HEK293 (cell line): ENCODE measurements at regions not wholly inside any gene's neighbourhood (a gene's known extent, or its start where the extent isn't known, plus 50 kb on each side); places are given as distances from the start of the nearest gene placed in this dataset.
A peak's percentile ranks its signal among the peaks of the same experiment; 100 is the strongest.

Experiments
- CTCF ChIA-PET: fragments of 350-600 bp; formaldehyde crosslinking; extraction: SDS; loops from one replicate; lab custom pipeline; 2021; ENCODE audit warnings: antibody characterized with exemption; lab: Yijun Ruan, JAX
- POLR2A ChIA-PET: fragments of 300-600 bp; formaldehyde crosslinking; extraction: SDS; loops from one replicate; lab custom pipeline; 2020; ENCODE audit warnings: antibody characterized with exemption, inconsistent platforms; lab: Yijun Ruan, JAX
- H3K27ac ChIP-seq: fragments of 200-500 bp; sonication (Bioruptor generic); 2 replicates; pipeline ENCODE4 v1.5.1; 2014; ENCODE audit warnings: low read depth, low read length, control low read depth, inconsistent platforms; ENCODE audit errors: extremely low read depth
- H3K36me3 ChIP-seq, 2 experiments: fragments of 200-500 bp in 1 of 2; sonication (Bioruptor generic) in 1 of 2; 1 replicate in 1 of 2; 2 replicates in 1 of 2; pipeline ENCODE4 v1.5.1; 2014 to 2017; ENCODE audit warnings: inconsistent platforms in 2 of 2, low read length in 2 of 2; ENCODE audit not compliant: control insufficient read depth in 2 of 2, insufficient read depth in 1 of 2
- H3K4me1 ChIP-seq: fragments of 200-500 bp; sonication (Bioruptor generic); 2 replicates; pipeline ENCODE4 v1.5.1; 2014; ENCODE audit warnings: mild to moderate bottlenecking, low read length, inconsistent platforms; ENCODE audit not compliant: control insufficient read depth, insufficient read depth
- H3K4me3 ChIP-seq: 2 replicates; pipeline ENCODE4 v1.5.1; 2011; ENCODE audit warnings: low read depth, mild to moderate bottlenecking, control low read depth, low read length, moderate library complexity
- H3K9me3 ChIP-seq: fragments of 200-500 bp; sonication (Bioruptor generic); 2 replicates; pipeline ENCODE4 v1.5.1; 2014; ENCODE audit warnings: low read depth, low read length, inconsistent platforms; ENCODE audit not compliant: control insufficient read depth, insufficient read depth
- KLF1 ChIP-seq: fragments of 450-650 bp; formaldehyde crosslinking; IDR thresholded peaks from 2 replicates; pipeline ENCODE4 v1.5.1; 2016; ENCODE audit warnings: missing biosample characterization, missing genetic modification characterization
- KLF8 ChIP-seq: fragments of 450-650 bp; formaldehyde crosslinking; IDR thresholded peaks from 2 replicates; pipeline ENCODE4 v1.5.1; 2016; ENCODE audit warnings: missing biosample characterization, missing genetic modification characterization
- KLF9 ChIP-seq: fragments of 450-650 bp; formaldehyde crosslinking; IDR thresholded peaks from 2 replicates; pipeline ENCODE4 v1.5.1; 2016; ENCODE audit warnings: missing biosample characterization, missing genetic modification characterization, low read depth
- SP3 ChIP-seq: fragments of 450-650 bp; formaldehyde crosslinking; IDR thresholded peaks from 2 replicates; pipeline ENCODE4 v1.5.1; 2016; ENCODE audit warnings: missing biosample characterization, missing genetic modification characterization
- WT1 ChIP-seq: fragments of 450-650 bp; formaldehyde crosslinking; IDR thresholded peaks from 2 replicates; pipeline ENCODE4 v1.5.1; 2016; ENCODE audit warnings: missing biosample characterization, missing genetic modification characterization
- ZBTB7A ChIP-seq: fragments of 450-650 bp; formaldehyde crosslinking; IDR thresholded peaks from 2 replicates; pipeline ENCODE4 v1.5.1; 2016; ENCODE audit warnings: low read depth, missing biosample characterization, missing genetic modification characterization
- ZFHX2 ChIP-seq: fragments of 450-650 bp; formaldehyde crosslinking; conservative IDR thresholded peaks from 2 replicates; pipeline ENCODE4 v1.5.1; 2016; ENCODE audit warnings: missing biosample characterization, missing genetic modification characterization
- ZIC2 ChIP-seq: fragments of 450-650 bp; formaldehyde crosslinking; IDR thresholded peaks from 2 replicates; pipeline ENCODE4 v1.5.1; 2016; ENCODE audit warnings: missing biosample characterization, missing genetic modification characterization
- ZNF133 ChIP-seq: fragments of 450-650 bp; formaldehyde crosslinking; IDR thresholded peaks from 2 replicates; pipeline ENCODE4 v1.5.1; 2016; ENCODE audit warnings: missing biosample characterization, missing genetic modification characterization
- ZNF184 ChIP-seq: fragments of 450-650 bp; IDR thresholded peaks from 2 replicates; pipeline ENCODE4 v1.5.1; 2018; ENCODE audit warnings: missing biosample characterization, mild to moderate bottlenecking, missing genetic modification characterization
- ZNF341 ChIP-seq: fragments of 450-650 bp; formaldehyde crosslinking; IDR thresholded peaks from 2 replicates; pipeline ENCODE4; 2016; ENCODE audit warnings: low read depth, missing biosample characterization, missing genetic modification characterization
- ZNF701 ChIP-seq: fragments of 450-650 bp; formaldehyde crosslinking; IDR thresholded peaks from 2 replicates; pipeline ENCODE4 v1.5.1; 2016; ENCODE audit warnings: missing biosample characterization, missing genetic modification characterization
- ZNF768 ChIP-seq: fragments of 450-650 bp; formaldehyde crosslinking; IDR thresholded peaks from 2 replicates; pipeline ENCODE4 v1.5.1; 2018; ENCODE audit warnings: missing biosample characterization, mild to moderate bottlenecking, missing genetic modification characterization
- TF ChIP-seq, protein P1 (sequence below): fragments of 450-650 bp; formaldehyde crosslinking; conservative IDR thresholded peaks from 2 replicates; pipeline ENCODE4 v1.5.1; 2016; ENCODE audit warnings: low read depth, missing biosample characterization, missing genetic modification characterization
- TF ChIP-seq, protein P2 (sequence below): fragments of 450-650 bp; formaldehyde crosslinking; IDR thresholded peaks from 2 replicates; pipeline ENCODE4 v1.5.1; 2016; ENCODE audit warnings: missing biosample characterization, missing genetic modification characterization
- TF ChIP-seq, protein P3 (sequence below): fragments of 450-650 bp; formaldehyde crosslinking; IDR thresholded peaks from 2 replicates; pipeline ENCODE4 v1.5.1; 2016; ENCODE audit warnings: missing biosample characterization, missing genetic modification characterization

DNA sequence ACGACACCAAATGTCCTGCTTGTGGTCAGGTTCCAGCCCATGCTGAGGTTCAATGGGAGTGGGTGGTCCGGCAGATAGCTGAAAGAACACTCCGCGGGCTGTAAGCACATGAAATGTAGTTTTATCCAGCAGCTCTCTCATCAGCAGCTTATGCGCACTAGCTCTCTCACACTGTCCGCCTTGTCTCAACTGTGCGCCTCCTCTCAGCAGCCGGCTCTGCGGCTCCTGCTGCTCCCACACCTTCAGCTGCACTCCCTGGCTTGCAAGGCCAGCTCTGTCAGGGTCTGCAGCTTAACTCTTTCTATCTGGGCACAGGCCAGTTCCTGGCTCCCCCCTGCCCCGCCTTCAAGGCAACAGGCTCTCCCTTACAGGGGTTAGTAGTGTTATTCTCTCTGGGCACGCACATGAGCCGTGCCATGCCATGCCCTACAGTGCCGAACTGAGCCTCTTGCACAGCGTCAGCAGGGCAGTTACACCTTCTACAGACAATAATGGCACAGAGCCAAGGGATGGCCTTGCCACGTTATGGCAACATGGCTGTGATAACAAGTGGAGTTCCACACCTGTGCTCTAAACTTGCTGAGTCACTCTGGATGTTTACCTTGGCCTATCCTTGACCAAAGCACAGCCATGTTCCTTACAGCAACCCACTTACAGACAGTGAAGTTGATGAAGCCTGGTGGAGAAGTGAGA is 84.0 kb upstream of the LRFN2 start:
- no peak overlapping the region for H3K4me3 ChIP-seq
- TF ChIP-seq ZNF768 (no peak), ZFHX2 (no peak), ZNF341 (tag by site-specific recombination) (no peak), ZBTB7A (no peak), KLF8 (tag by site-specific recombination) (no peak)
- TF ChIP-seq, protein P1, sequence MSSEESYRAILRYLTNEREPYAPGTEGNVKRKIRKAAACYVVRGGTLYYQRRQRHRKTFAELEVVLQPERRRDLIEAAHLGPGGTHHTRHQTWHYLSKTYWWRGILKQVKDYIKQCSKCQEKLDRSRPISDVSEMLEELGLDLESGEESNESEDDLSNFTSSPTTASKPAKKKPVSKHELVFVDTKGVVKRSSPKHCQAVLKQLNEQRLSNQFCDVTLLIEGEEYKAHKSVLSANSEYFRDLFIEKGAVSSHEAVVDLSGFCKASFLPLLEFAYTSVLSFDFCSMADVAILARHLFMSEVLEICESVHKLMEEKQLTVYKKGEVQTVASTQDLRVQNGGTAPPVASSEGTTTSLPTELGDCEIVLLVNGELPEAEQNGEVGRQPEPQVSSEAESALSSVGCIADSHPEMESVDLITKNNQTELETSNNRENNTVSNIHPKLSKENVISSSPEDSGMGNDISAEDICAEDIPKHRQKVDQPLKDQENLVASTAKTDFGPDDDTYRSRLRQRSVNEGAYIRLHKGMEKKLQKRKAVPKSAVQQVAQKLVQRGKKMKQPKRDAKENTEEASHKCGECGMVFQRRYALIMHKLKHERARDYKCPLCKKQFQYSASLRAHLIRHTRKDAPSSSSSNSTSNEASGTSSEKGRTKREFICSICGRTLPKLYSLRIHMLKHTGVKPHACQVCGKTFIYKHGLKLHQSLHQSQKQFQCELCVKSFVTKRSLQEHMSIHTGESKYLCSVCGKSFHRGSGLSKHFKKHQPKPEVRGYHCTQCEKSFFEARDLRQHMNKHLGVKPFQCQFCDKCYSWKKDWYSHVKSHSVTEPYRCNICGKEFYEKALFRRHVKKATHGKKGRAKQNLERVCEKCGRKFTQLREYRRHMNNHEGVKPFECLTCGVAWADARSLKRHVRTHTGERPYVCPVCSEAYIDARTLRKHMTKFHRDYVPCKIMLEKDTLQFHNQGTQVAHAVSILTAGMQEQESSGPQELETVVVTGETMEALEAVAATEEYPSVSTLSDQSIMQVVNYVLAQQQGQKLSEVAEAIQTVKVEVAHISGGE (tag by site-specific recombination), result no peak
- TF ChIP-seq, protein P2, sequence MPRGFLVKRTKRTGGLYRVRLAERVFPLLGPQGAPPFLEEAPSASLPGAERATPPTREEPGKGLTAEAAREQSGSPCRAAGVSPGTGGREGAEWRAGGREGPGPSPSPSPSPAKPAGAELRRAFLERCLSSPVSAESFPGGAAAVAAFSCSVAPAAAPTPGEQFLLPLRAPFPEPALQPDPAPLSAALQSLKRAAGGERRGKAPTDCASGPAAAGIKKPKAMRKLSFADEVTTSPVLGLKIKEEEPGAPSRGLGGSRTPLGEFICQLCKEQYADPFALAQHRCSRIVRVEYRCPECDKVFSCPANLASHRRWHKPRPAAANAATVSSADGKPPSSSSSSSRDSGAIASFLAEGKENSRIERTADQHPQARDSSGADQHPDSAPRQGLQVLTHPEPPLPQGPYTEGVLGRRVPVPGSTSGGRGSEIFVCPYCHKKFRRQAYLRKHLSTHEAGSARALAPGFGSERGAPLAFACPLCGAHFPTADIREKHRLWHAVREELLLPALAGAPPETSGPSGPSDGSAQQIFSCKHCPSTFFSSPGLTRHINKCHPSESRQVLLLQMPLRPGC (tag by site-specific recombination), result no peak
- H3K9me3 ChIP-seq, result no peaks in the 10 kb centered on the region
- H3K27ac ChIP-seq, result no peak overlapping the region
- ChIA-PET POLR2A (interaction anchor here (0.5 to 0.6 kb wide), 2 partner anchors 13 to 392 kb away, joined by 4 to 6 read pairs; no protein-coding TSS in a partner anchor), CTCF (no interaction called here)
- H3K36me3 ChIP-seq, result no peaks in the 10 kb centered on the region
- no peaks in the 10 kb centered on the region for H3K4me1 ChIP-seq

DNA sequence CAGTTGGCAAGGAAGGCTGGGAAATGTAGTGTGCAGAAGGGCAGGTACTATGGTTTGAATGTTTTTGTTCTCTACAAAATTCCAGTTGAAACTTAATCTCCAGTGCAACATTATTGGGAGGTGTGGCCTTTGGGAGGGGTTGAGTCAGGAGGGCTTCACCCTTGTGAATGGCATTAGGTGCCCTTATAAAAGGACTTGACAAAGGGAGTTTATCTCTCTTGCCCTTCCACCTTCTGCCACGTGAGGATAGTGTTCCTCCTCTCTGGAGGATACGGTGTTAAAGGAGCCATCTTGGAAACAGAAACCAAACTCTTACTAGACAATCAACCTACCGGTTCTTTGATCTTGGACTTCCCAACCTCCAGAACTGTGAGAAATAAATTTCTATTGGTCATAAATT is 82.2 kb upstream of the LRFN2 start:
- Histone ChIP-seq H3K4me3 (no peak overlapping the region), H3K27ac (no peak overlapping the region)
- TF ChIP-seq KLF1 (peak; percentile 51), WT1 (tag by site-specific recombination) (no peak), ZNF133 (tag by site-specific recombination) (no peak), KLF9 (tag by site-specific recombination) (no peak)
- TF ChIP-seq, all 188 proteins: peak for 1
- Histone ChIP-seq H3K36me3 (no peaks in the 10 kb centered on the region), H3K9me3 (no peaks in the 10 kb centered on the region), H3K4me1 (no peaks in the 10 kb centered on the region)
- ChIA-PET POLR2A (no interaction called here), CTCF (interaction anchor here (0.7 kb wide), 3 partner anchors 11 to 337 kb away, joined by 3 to 4 read pairs (median 3); no protein-coding TSS in a partner anchor)

DNA sequence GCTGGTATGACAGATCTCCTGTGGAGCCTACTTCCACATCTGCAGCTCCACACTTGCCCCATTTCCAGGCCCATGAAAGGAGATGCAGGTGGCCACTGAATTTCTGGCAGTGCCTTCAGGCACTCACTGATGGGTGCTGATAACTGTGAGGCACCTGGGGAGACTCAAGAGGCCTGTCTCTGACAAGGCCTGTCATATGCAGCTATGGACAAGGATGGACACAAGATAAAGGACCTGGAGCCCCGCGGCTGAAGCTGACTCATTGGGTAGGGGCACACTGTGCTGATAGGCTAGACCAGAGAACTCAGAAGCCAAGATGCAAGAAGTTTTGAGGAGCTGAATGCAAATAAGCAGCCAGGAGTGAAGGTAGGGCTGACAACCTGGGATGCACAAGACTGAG is 81.0 kb upstream of the LRFN2 start:
- Histone ChIP-seq H3K4me3 (no peak overlapping the region), H3K9me3 (no peaks in the 10 kb centered on the region), H3K4me1 (no peaks in the 10 kb centered on the region), H3K36me3 (no peaks in the 10 kb centered on the region), H3K27ac (no peak overlapping the region)
- no peak for TF ChIP-seq ZNF184 (tag by site-specific recombination)
- 0 out of 2 replicates have a peak, but pooled peaks have one; percentile 38 for TF ChIP-seq ZIC2
- TF ChIP-seq SP3 (tag by site-specific recombination), result no peak
- no peak for TF ChIP-seq ZNF701 (tag by site-specific recombination)
- TF ChIP-seq, protein P3, sequence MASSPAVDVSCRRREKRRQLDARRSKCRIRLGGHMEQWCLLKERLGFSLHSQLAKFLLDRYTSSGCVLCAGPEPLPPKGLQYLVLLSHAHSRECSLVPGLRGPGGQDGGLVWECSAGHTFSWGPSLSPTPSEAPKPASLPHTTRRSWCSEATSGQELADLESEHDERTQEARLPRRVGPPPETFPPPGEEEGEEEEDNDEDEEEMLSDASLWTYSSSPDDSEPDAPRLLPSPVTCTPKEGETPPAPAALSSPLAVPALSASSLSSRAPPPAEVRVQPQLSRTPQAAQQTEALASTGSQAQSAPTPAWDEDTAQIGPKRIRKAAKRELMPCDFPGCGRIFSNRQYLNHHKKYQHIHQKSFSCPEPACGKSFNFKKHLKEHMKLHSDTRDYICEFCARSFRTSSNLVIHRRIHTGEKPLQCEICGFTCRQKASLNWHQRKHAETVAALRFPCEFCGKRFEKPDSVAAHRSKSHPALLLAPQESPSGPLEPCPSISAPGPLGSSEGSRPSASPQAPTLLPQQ (tag by site-specific recombination), result no peak
- no peak for TF ChIP-seq ZBTB7A
- CTCF ChIA-PET, result no interaction called here
- POLR2A ChIA-PET, result interaction anchor here (0.6 kb wide), 1 partner anchor 669 kb away, joined by 5 read pairs; no protein-coding TSS in a partner anchor
